Activated T-helper 1 cell treated with anti-CD3 and anti-CD28 coated beads, Interleukin-12 subunit alpha, Interleukin-12 subunit beta, Interleukin-2, Interleukin-4 antibody, amounts not matched to agents 30 ng/mL and 10 ng/mL and 1 ng/mL, durations not matched to agents 14 hours and 24 hours and 36 hours (primary cell): ENCODE measurements at regions not wholly inside any gene's neighbourhood (a gene's known extent, or its start where the extent isn't known, plus 50 kb on each side); places are given as distances from the start of the nearest gene placed in this dataset.

ENCODE experiments used
- DNase-seq: peaks from one replicate; pipeline ENCODE4 v3.0.0; 2021; ENCODE audit warnings: low spot score
- H3K27ac Mint-ChIP-seq: one replicate; pipeline ENCODE4 v1.8.0; 2021; ENCODE audit warnings: mild to moderate bottlenecking, mixed read lengths
- H3K27me3 Mint-ChIP-seq: one replicate; pipeline ENCODE4 v1.8.0; 2022; ENCODE audit warnings: mild to moderate bottlenecking, moderate library complexity, mixed read lengths; ENCODE audit not compliant: insufficient read depth
- H3K36me3 Mint-ChIP-seq: one replicate; pipeline ENCODE4 v1.8.0; 2021; ENCODE audit warnings: low read depth, mixed read lengths
- H3K4me1 Mint-ChIP-seq: one replicate; pipeline ENCODE4 v1.8.0; 2021; ENCODE audit warnings: low read depth, mixed read lengths
- H3K4me3 Mint-ChIP-seq: one replicate; pipeline ENCODE4 v1.8.0; 2021; ENCODE audit warnings: mild to moderate bottlenecking, moderate library complexity, mixed read lengths
- H3K9me3 Mint-ChIP-seq: one replicate; pipeline ENCODE4 v1.8.0; 2021; ENCODE audit warnings: mixed read lengths
- intact Hi-C: fragments of 100-400 bp; cut with micrococcal nuclease; formaldehyde crosslinking; loops from one replicate; pipeline ENCODE4 v1.15.1; 2024

- intact Hi-C loops = no loop called here
- no peak for DNase-seq
Measured at GRCh38 chr11:92424281-92424680, 199.7 kb downstream of the FAT3 start.

GRCh38 chr11:92425127-92425526 lies 200.5 kb downstream of the FAT3 start:
- H3K4me1 Mint-ChIP-seq = no peaks in the 10 kb centered on the region
- intact Hi-C loops = no loop called here
- no peak overlapping the region for H3K4me3 Mint-ChIP-seq
- H3K36me3 Mint-ChIP-seq = no peaks in the 10 kb centered on the region
- DNase-seq = no peak
- no peak overlapping the region for H3K27ac Mint-ChIP-seq
- H3K9me3 Mint-ChIP-seq = no peaks in the 10 kb centered on the region
- H3K27me3 Mint-ChIP-seq = no peaks in the 10 kb centered on the region

More at GRCh38 chr11:92424281-92424680, 199.7 kb downstream of the FAT3 start:
- Mint-ChIP-seq H3K4me1 (no peaks in the 10 kb centered on the region), H3K27ac (no peak overlapping the region), H3K27me3 (no peaks in the 10 kb centered on the region), H3K36me3 (no peaks in the 10 kb centered on the region), H3K4me3 (no peak overlapping the region), H3K9me3 (no peaks in the 10 kb centered on the region)

- no peak overlapping the region for H3K4me3 Mint-ChIP-seq
- no peaks in the 10 kb centered on the region for H3K9me3 Mint-ChIP-seq
- H3K36me3 Mint-ChIP-seq = no peaks in the 10 kb centered on the region
- no peak overlapping the region for H3K27ac Mint-ChIP-seq
- intact Hi-C loops = no loop called here
- no peak for DNase-seq
- H3K4me1 Mint-ChIP-seq = no peaks in the 10 kb centered on the region
- no peaks in the 10 kb centered on the region for H3K27me3 Mint-ChIP-seq
Measured at GRCh38 chr11:92432515-92432914, 207.9 kb downstream of the FAT3 start.

- Mint-ChIP-seq H3K9me3 (no peaks in the 10 kb centered on the region), H3K36me3 (no peaks in the 10 kb centered on the region), H3K27me3 (no peaks in the 10 kb centered on the region), H3K4me1 (no peaks in the 10 kb centered on the region), H3K27ac (no peak overlapping the region), H3K4me3 (no peak overlapping the region)
- intact Hi-C loops = no loop called here
- DNase-seq = no peak
Measured at GRCh38 chr11:92436034-92436920, 211.7 kb downstream of the FAT3 start.

- Mint-ChIP-seq H3K4me1 (no peaks in the 10 kb centered on the region), H3K4me3 (no peak overlapping the region), H3K27me3 (no peaks in the 10 kb centered on the region), H3K9me3 (no peaks in the 10 kb centered on the region), H3K27ac (no peak overlapping the region), H3K36me3 (no peaks in the 10 kb centered on the region)
- no peak for DNase-seq
- intact Hi-C loops = no loop called here
Measured at GRCh38 chr11:92439133-92439532, 214.5 kb downstream of the FAT3 start.

GRCh38 chr11:92440701-92441442 lies 216.3 kb downstream of the FAT3 start:
- no peaks in the 10 kb centered on the region for H3K4me1 Mint-ChIP-seq
- H3K36me3 Mint-ChIP-seq = no peaks in the 10 kb centered on the region
- H3K4me3 Mint-ChIP-seq = no peak overlapping the region
- no peaks in the 10 kb centered on the region for H3K9me3 Mint-ChIP-seq
- no peaks in the 10 kb centered on the region for H3K27me3 Mint-ChIP-seq
- intact Hi-C loops = no loop called here
- no peak overlapping the region for H3K27ac Mint-ChIP-seq
- no peak for DNase-seq

- no peak overlapping the region for H3K4me3 Mint-ChIP-seq
- intact Hi-C loops = no loop called here
- H3K9me3 Mint-ChIP-seq = no peaks in the 10 kb centered on the region
- no peaks in the 10 kb centered on the region for H3K27me3 Mint-ChIP-seq
- H3K4me1 Mint-ChIP-seq = no peaks in the 10 kb centered on the region
- DNase-seq = no peak
- no peak overlapping the region for H3K27ac Mint-ChIP-seq
- H3K36me3 Mint-ChIP-seq = no peaks in the 10 kb centered on the region
Measured at GRCh38 chr11:92441443-92441726, 216.8 kb downstream of the FAT3 start.

GRCh38 chr11:92443199-92443598 lies 218.6 kb downstream of the FAT3 start:
- H3K4me1 Mint-ChIP-seq = no peaks in the 10 kb centered on the region
- no peak for DNase-seq
- no peak overlapping the region for H3K27ac Mint-ChIP-seq
- intact Hi-C loops = no loop called here
- H3K27me3 Mint-ChIP-seq = no peaks in the 10 kb centered on the region
- H3K9me3 Mint-ChIP-seq = no peaks in the 10 kb centered on the region
- no peak overlapping the region for H3K4me3 Mint-ChIP-seq
- H3K36me3 Mint-ChIP-seq = no peaks in the 10 kb centered on the region

GRCh38 chr11:92447586-92447985 lies 223.0 kb downstream of the FAT3 start:
- Mint-ChIP-seq H3K4me3 (no peak overlapping the region), H3K27ac (no peak overlapping the region), H3K9me3 (no peaks in the 10 kb centered on the region), H3K36me3 (no peaks in the 10 kb centered on the region), H3K4me1 (no peaks in the 10 kb centered on the region), H3K27me3 (no peaks in the 10 kb centered on the region)
- intact Hi-C loops = no loop called here
- no peak for DNase-seq

- no peaks in the 10 kb centered on the region for H3K36me3 Mint-ChIP-seq
- DNase-seq = no peak
- no peak overlapping the region for H3K4me3 Mint-ChIP-seq
- no peaks in the 10 kb centered on the region for H3K9me3 Mint-ChIP-seq
- intact Hi-C loops = no loop called here
- no peaks in the 10 kb centered on the region for H3K27me3 Mint-ChIP-seq
- no peak overlapping the region for H3K27ac Mint-ChIP-seq
- H3K4me1 Mint-ChIP-seq = no peaks in the 10 kb centered on the region
Measured at GRCh38 chr11:92449222-92449621, 224.6 kb downstream of the FAT3 start.

GRCh38 chr11:92449780-92450179 lies 225.2 kb downstream of the FAT3 start:
- Mint-ChIP-seq H3K27me3 (no peaks in the 10 kb centered on the region), H3K9me3 (no peaks in the 10 kb centered on the region), H3K27ac (no peak overlapping the region), H3K4me1 (no peaks in the 10 kb centered on the region), H3K36me3 (no peaks in the 10 kb centered on the region), H3K4me3 (no peak overlapping the region)
- intact Hi-C loops = no loop called here
- DNase-seq = no peak

GRCh38 chr11:92451063-92451462 lies 226.4 kb downstream of the FAT3 start:
- no peak for DNase-seq
- H3K27ac Mint-ChIP-seq = no peak overlapping the region
- no peaks in the 10 kb centered on the region for H3K27me3 Mint-ChIP-seq
- intact Hi-C loops = no loop called here
- no peak overlapping the region for H3K4me3 Mint-ChIP-seq
- H3K9me3 Mint-ChIP-seq = no peaks in the 10 kb centered on the region
- H3K4me1 Mint-ChIP-seq = no peaks in the 10 kb centered on the region
- no peaks in the 10 kb centered on the region for H3K36me3 Mint-ChIP-seq

GRCh38 chr11:92453055-92453454 lies 228.4 kb downstream of the FAT3 start:
- no peaks in the 10 kb centered on the region for H3K36me3 Mint-ChIP-seq
- no peaks in the 10 kb centered on the region for H3K27me3 Mint-ChIP-seq
- no peak for DNase-seq

More at GRCh38 chr11:92453055-92453454, 228.4 kb downstream of the FAT3 start:
- no peak overlapping the region for H3K27ac Mint-ChIP-seq
- no peaks in the 10 kb centered on the region for H3K9me3 Mint-ChIP-seq
- intact Hi-C loops = no loop called here
- no peaks in the 10 kb centered on the region for H3K4me1 Mint-ChIP-seq
- H3K4me3 Mint-ChIP-seq = no peak overlapping the region
